Fibroblast of lung (primary cell): ENCODE measurements at regions not wholly inside any gene's neighbourhood (a gene's known extent, or its start where the extent isn't known, plus 50 kb on each side); places are given as distances from the start of the nearest gene placed in this dataset.

ENCODE experiments used
- DNase-seq, 2 donors: peaks; one replicate each; pipeline versions ENCODE4 v3.0.0 to v3.0.0-alpha.2; 2010; ENCODE audit warnings: low read depth in 2 of 2
- H2AFZ ChIP-seq: 2 replicates; pipeline ENCODE4 v1.5.1; 2012; ENCODE audit warnings: low read length, control low read depth, inconsistent platforms
- H3K27ac ChIP-seq: 2 replicates; pipeline ENCODE4 v1.5.1; 2011; ENCODE audit warnings: low read length, control low read depth; ENCODE audit not compliant: insufficient read depth
- H3K27me3 ChIP-seq: 2 replicates; pipeline ENCODE4 v1.5.1; 2011; ENCODE audit warnings: mild to moderate bottlenecking, low read length; ENCODE audit not compliant: control insufficient read depth, insufficient read depth
- H3K36me3 ChIP-seq: 2 replicates; pipeline ENCODE4 v1.5.1; 2011; ENCODE audit warnings: low read length; ENCODE audit not compliant: control insufficient read depth, insufficient read depth
- H3K4me1 ChIP-seq: 2 replicates; pipeline ENCODE4 v1.5.1; 2011; ENCODE audit warnings: low read length; ENCODE audit not compliant: control insufficient read depth, insufficient read depth; ENCODE audit errors: extremely low read depth
- H3K4me2 ChIP-seq: 2 replicates; pipeline ENCODE4 v1.5.1; 2011; ENCODE audit warnings: low read length, control low read depth; ENCODE audit not compliant: insufficient read depth; ENCODE audit errors: extremely low read depth
- H3K4me3 ChIP-seq, 4 experiments: fragments of 200-600 bp in 1 of 4; sonication (generic) in 1 of 4; replicated peaks in 1 of 4; 2 replicates each; pipeline ENCODE4 v1.5.1; 2011 to 2016; ENCODE audit warnings: low read length in 4 of 4, low read depth in 3 of 4, mild to moderate bottlenecking in 3 of 4, control low read depth in 2 of 4, inconsistent platforms in 1 of 4, mixed read lengths in 1 of 4; ENCODE audit not compliant: insufficient read depth in 1 of 4; ENCODE audit errors: control extremely low read depth in 1 of 4
- H3K79me2 ChIP-seq: 2 replicates; pipeline ENCODE4 v1.5.1; 2012; ENCODE audit warnings: mild to moderate bottlenecking, low read length, inconsistent platforms; ENCODE audit not compliant: control insufficient read depth, insufficient read depth
- H3K9ac ChIP-seq: 2 replicates; pipeline ENCODE4 v1.5.1; 2011; ENCODE audit warnings: mild to moderate bottlenecking, low read length, control low read depth; ENCODE audit not compliant: insufficient read depth
- H3K9me3 ChIP-seq: 2 replicates; pipeline ENCODE4 v1.5.1; 2012; ENCODE audit warnings: low read depth, low read length; ENCODE audit not compliant: control insufficient read depth, insufficient read depth
- H4K20me1 ChIP-seq: 2 replicates; pipeline ENCODE4 v1.5.1; 2011; ENCODE audit warnings: low read length; ENCODE audit not compliant: control insufficient read depth, insufficient read depth; ENCODE audit errors: extremely low read depth
- CTCF ChIP-seq, 2 donors: IDR thresholded peaks in 1 of 2; conservative IDR thresholded peaks in 1 of 2; 1 replicate in 1 of 2; 2 replicates in 1 of 2; pipeline ENCODE4 v1.5.1; 2011 to 2012; ENCODE audit warnings: low read length in 2 of 2, control low read depth in 1 of 2, inconsistent platforms in 1 of 2, low read depth in 1 of 2, mild to moderate bottlenecking in 1 of 2
- EZH2 ChIP-seq: IDR thresholded peaks from 2 replicates; pipeline ENCODE4 v1.5.1; 2012; ENCODE audit warnings: low read length, control low read depth, mild to moderate bottlenecking; ENCODE audit errors: missing control alignments

GRCh38 chr5:146971401-146971800, 92.8 kb upstream of the PPP2R2B start:
- Histone ChIP-seq H3K36me3 (no peaks in the 10 kb centered on the region), H2AFZ (no peak overlapping the region), H3K9ac (no peak overlapping the region), H3K27me3 (no peaks in the 10 kb centered on the region), H4K20me1 (no peaks in the 10 kb centered on the region), H3K4me3 (no peak overlapping the region), H3K4me2 (no peak overlapping the region), H3K27ac (no peak overlapping the region), H3K79me2 (no peaks in the 10 kb centered on the region), H3K9me3 (no peaks in the 10 kb centered on the region), H3K4me1 (no peaks in the 10 kb centered on the region)
- no peak for DNase-seq
- no peak for TF ChIP-seq EZH2
- no peak for TF ChIP-seq CTCF (conservative IDR thresholded peaks at IDR 0.05 in 1 of 2, IDR thresholded peaks at IDR 0.05 in 1 of 2; ENCODE audit: low read depth in 1 of 2, low read length in 2 of 2)

DNA sequence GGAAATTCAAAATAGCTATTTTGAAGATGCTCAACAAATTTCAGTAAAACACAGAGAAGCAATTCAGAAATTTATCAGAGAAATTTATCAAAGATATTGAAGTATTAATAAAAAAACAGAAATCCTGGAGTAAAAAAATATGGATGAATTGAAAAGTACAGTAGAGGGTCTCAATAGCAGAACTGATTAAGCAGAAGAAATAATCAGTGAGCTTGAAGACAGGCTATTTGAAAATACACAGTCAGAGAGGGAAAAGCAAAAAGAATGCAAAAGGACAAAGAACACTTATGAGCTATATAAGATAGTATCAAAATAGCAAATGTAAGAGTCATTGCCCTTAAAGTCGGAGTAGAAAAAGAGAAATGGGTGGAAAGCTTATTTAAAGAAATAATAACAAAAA, 107.9 kb upstream of the PPP2R2B start:
- TF ChIP-seq CTCF (conservative IDR thresholded peaks at IDR 0.05 in 1 of 2, IDR thresholded peaks at IDR 0.05 in 1 of 2; ENCODE audit: low read depth in 1 of 2, low read length in 2 of 2): no peak
- no peak for TF ChIP-seq EZH2
- H3K27ac ChIP-seq: no peak overlapping the region
- H3K79me2 ChIP-seq: no peaks in the 10 kb centered on the region
- H3K9ac ChIP-seq: no peak overlapping the region
- H3K27me3 ChIP-seq: no peaks in the 10 kb centered on the region
- H3K4me2 ChIP-seq: no peak overlapping the region
- DNase-seq: no peak
- no peak overlapping the region for H2AFZ ChIP-seq
- no peak overlapping the region for H3K4me3 ChIP-seq
- no peaks in the 10 kb centered on the region for H3K9me3 ChIP-seq
- no peaks in the 10 kb centered on the region for H3K36me3 ChIP-seq
- no peaks in the 10 kb centered on the region for H4K20me1 ChIP-seq
- no peaks in the 10 kb centered on the region for H3K4me1 ChIP-seq

DNA sequence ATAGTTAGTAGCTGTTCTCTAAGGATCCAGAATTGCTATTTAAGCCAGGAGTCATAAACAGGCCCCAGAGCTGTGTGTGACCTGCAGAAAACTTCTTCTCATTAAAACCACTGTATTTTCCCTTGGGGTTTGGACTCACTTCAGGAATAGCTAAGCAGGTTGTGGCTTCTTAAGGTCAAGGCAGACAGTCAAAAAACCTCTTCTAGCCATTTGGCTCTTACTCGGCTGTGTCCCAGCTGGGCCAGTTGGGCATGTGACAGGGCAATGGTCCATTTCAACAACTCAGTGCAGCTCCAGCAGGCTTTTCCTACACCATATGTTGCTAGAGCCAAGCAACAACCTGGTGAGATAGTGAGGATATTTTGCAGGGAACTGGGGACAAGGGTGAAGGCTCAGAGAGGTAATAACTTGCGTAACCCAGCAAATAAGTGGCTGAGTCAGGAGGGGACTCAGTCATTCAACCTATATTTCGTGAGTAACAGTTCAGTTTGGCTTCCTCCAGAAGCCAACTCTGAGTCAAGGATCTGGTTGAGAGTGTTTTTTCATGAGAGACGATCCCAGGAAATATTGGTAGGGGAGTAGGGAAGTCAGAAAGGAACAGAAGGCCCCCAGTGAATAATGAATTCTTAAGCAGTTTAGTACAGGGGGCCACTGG, 115.4 kb upstream of the PPP2R2B start:
- TF ChIP-seq CTCF (conservative IDR thresholded peaks at IDR 0.05 in 1 of 2, IDR thresholded peaks at IDR 0.05 in 1 of 2; ENCODE audit: low read depth in 1 of 2, low read length in 2 of 2): no peak
- TF ChIP-seq EZH2: no peak
- no peak overlapping the region for H3K4me3 ChIP-seq
- no peaks in the 10 kb centered on the region for H3K79me2 ChIP-seq
- peak in 1 of 2 donors; percentile 79 for DNase-seq
- H3K4me1 ChIP-seq: no peaks in the 10 kb centered on the region
- no peaks in the 10 kb centered on the region for H3K27me3 ChIP-seq
- no peaks in the 10 kb centered on the region for H3K36me3 ChIP-seq
- no peak overlapping the region for H3K4me2 ChIP-seq
- no peak overlapping the region for H3K9ac ChIP-seq
- no peaks in the 10 kb centered on the region for H3K9me3 ChIP-seq
- H2AFZ ChIP-seq: no peak overlapping the region
- H3K27ac ChIP-seq: no peak overlapping the region
- no peaks in the 10 kb centered on the region for H4K20me1 ChIP-seq
